ENCODE measurements at regions not wholly inside any gene's neighbourhood (a gene's known extent, or its start where the extent isn't known, plus 50 kb on each side); places are given as distances from the start of the nearest gene placed in this dataset.

DNA sequence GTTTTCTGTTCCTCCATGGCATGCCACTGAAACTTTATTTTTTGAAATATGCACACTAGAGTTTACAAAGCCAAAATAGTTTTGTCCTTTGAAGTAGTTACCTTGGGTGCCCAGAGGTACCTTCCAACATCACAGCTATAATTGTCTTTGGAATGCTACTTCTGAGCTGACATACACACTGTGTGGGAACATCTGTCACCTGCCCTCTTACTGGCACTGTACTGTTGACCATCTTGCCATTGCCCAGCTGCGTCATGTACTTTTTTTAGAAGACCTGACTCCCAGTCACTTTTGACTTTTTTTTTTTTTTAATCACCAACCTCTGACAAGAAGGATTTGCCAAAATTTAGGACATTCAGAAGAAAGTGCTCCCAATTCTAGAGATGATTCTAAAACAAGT, 200.5 kb upstream of the CXorf66 start:
- DNase-seq (no peak), ATAC-seq (ENCODE audit: insufficient read depth, low FRiP score) (no peak)
- no peaks in the 10 kb centered on the region for H3K4me1 ChIP-seq (ENCODE audit: control insufficient read depth in 5 of 5, insufficient read depth in 5 of 5, low read length in 5 of 5)
- WGBS, 2 donors, result 84% methylated on average over 1 of the region's 1 CpG
- H3K36me3 ChIP-seq (ENCODE audit: control insufficient read depth in 4 of 4, insufficient read depth in 4 of 4, low read length in 4 of 4), result no peaks in the 10 kb centered on the region
- TF ChIP-seq, protein P1, sequence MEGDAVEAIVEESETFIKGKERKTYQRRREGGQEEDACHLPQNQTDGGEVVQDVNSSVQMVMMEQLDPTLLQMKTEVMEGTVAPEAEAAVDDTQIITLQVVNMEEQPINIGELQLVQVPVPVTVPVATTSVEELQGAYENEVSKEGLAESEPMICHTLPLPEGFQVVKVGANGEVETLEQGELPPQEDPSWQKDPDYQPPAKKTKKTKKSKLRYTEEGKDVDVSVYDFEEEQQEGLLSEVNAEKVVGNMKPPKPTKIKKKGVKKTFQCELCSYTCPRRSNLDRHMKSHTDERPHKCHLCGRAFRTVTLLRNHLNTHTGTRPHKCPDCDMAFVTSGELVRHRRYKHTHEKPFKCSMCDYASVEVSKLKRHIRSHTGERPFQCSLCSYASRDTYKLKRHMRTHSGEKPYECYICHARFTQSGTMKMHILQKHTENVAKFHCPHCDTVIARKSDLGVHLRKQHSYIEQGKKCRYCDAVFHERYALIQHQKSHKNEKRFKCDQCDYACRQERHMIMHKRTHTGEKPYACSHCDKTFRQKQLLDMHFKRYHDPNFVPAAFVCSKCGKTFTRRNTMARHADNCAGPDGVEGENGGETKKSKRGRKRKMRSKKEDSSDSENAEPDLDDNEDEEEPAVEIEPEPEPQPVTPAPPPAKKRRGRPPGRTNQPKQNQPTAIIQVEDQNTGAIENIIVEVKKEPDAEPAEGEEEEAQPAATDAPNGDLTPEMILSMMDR (IDR thresholded peaks at IDR 0.05; ENCODE audit: control extremely low read depth, extremely low read depth), result no peak
- H3K9me3 ChIP-seq (ENCODE audit: control insufficient read depth in 4 of 4, insufficient read depth in 3 of 4, low read length in 3 of 4), result no peaks in the 10 kb centered on the region
- H3K27me3 ChIP-seq (ENCODE audit: control insufficient read depth in 3 of 3, insufficient read depth in 3 of 3, low read length in 2 of 3), result peaks cover 0 to 4% (median 0%) of the 10 kb centered on the region in 3 donors
- H3K4me3 ChIP-seq, result no peak overlapping the region
- no peak overlapping the region for H3K27ac ChIP-seq (ENCODE audit: low read depth in 1 of 2, low read length in 1 of 2)
- no peak overlapping the region for H3K9ac ChIP-seq (ENCODE audit: insufficient read depth in 1 of 2, low read length in 2 of 2)

DNA sequence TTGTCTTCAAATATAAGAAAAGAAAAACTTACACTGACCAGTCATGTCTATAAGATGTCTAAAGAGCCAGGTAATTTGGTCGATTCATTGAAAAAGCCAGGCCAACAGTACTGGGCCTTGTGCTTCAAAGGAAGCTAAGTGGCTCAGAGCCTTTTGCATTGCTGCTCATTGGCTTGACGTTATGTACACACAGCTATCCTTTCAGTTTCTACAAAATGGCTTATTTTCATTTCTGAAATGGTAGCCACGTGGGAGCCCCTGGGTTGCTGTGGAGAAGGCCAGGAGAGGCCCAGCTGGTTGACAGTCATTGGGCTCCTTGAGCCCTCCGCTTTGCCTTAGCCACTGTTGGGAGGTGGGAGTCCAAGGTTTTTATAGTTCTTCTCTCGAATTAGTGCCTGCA, 199.1 kb upstream of the CXorf66 start:
- no peak overlapping the region for H3K9ac ChIP-seq (ENCODE audit: insufficient read depth in 1 of 2, low read length in 2 of 2)
- peaks cover 0 to 4% (median 0%) of the 10 kb centered on the region in 3 donors for H3K27me3 ChIP-seq (ENCODE audit: control insufficient read depth in 3 of 3, insufficient read depth in 3 of 3, low read length in 2 of 3)
- H3K4me3 ChIP-seq, result no peak overlapping the region
- H3K36me3 ChIP-seq (ENCODE audit: control insufficient read depth in 4 of 4, insufficient read depth in 4 of 4, low read length in 4 of 4), result no peaks in the 10 kb centered on the region
- H3K27ac ChIP-seq (ENCODE audit: low read depth in 1 of 2, low read length in 1 of 2), result no peak overlapping the region
- no peak for ATAC-seq (ENCODE audit: insufficient read depth, low FRiP score)
- WGBS, 2 donors, result 53 to 75% methylated on average over 4 to 5 of the region's 5 CpGs
- TF ChIP-seq, protein P1 (IDR thresholded peaks at IDR 0.05; ENCODE audit: control extremely low read depth, extremely low read depth), result no peak
- H3K9me3 ChIP-seq (ENCODE audit: control insufficient read depth in 4 of 4, insufficient read depth in 3 of 4, low read length in 3 of 4), result no peaks in the 10 kb centered on the region
- no peak for DNase-seq
- no peaks in the 10 kb centered on the region for H3K4me1 ChIP-seq (ENCODE audit: control insufficient read depth in 5 of 5, insufficient read depth in 5 of 5, low read length in 5 of 5)

DNA sequence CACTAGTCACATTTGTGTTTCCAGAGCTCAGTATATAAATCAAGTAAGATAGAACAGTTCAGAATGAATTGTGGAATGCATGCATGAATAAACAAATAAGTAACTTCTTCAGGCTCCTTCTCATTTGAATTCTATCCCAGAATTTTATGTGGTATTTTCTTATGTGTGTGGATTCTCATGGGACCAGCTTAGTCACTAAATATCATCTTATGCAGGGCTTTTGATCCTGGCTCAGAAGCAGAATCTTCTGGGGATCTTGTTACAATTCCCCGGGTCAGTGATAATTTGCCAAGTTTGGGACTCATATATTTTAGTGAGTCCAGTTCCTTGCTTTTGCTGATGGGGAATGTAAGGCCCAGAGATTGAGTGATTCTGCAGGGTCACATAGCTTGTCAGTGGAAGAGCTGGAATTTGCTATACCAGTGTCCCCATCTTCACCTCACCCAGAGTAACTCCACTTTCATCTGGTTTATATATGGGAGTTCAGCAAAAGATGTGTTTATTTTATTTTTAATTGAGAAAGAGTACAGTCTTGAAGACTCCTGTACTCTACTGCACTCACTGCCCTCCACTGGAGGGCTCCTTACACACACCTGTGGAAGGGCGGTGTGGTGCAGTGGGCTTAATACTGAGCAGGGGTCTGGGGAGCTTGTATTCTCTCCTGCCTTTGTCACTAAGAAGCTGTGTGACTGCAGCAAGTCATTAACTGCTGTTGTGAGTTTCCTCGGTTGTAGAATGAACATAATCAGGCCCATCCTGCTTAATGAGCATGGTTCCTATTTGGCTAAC, 198.2 kb upstream of the CXorf66 start:
- Histone ChIP-seq H3K9me3 (ENCODE audit: control insufficient read depth in 4 of 4, insufficient read depth in 3 of 4, low read length in 3 of 4) (no peaks in the 10 kb centered on the region), H3K27me3 (ENCODE audit: control insufficient read depth in 3 of 3, insufficient read depth in 3 of 3, low read length in 2 of 3) (peaks cover 0 to 4% (median 0%) of the 10 kb centered on the region in 3 donors), H3K36me3 (ENCODE audit: control insufficient read depth in 4 of 4, insufficient read depth in 4 of 4, low read length in 4 of 4) (no peaks in the 10 kb centered on the region), H3K9ac (ENCODE audit: insufficient read depth in 1 of 2, low read length in 2 of 2) (no peak overlapping the region), H3K4me3 (no peak overlapping the region), H3K4me1 (ENCODE audit: control insufficient read depth in 5 of 5, insufficient read depth in 5 of 5, low read length in 5 of 5) (no peaks in the 10 kb centered on the region), H3K27ac (ENCODE audit: low read depth in 1 of 2, low read length in 1 of 2) (no peak overlapping the region)
- ATAC-seq (ENCODE audit: insufficient read depth, low FRiP score) (no peak), DNase-seq (no peak)
- 72 to 83% methylated on average over 3 of the region's 3 CpGs for WGBS, 2 donors
- TF ChIP-seq, protein P1 (IDR thresholded peaks at IDR 0.05; ENCODE audit: control extremely low read depth, extremely low read depth), result no peak
